Activated T-helper 17 cell treated with anti-CD3 and anti-CD28 coated beads, Interleukin-2, amount 50 U/mL, for 72 hours (primary cell): ENCODE measurements at regions not wholly inside any gene's neighbourhood (a gene's known extent, or its start where the extent isn't known, plus 50 kb on each side); places are given as distances from the start of the nearest gene placed in this dataset.
"Not testable (repeated sequence)": the region's sequence is repeated elsewhere in the genome, so short reads cannot be mapped to it uniquely, and the experiment has no call there.

Source experiments
- ATAC-seq: fragments of 150-1000 bp; cut with Tn5 transposase; replicated peaks from 2 replicates; pipeline ENCODE4 v1.10.0; 2021; ENCODE audit warnings: mild to moderate bottlenecking, moderate library complexity
- H3K27ac Mint-ChIP-seq: one replicate; pipeline ENCODE4 v1.8.0; 2022; ENCODE audit warnings: mixed read lengths
- H3K27me3 Mint-ChIP-seq: one replicate; pipeline ENCODE4 v1.8.0; 2022; ENCODE audit warnings: mixed read lengths
- H3K36me3 Mint-ChIP-seq: one replicate; pipeline ENCODE4 v1.8.0; 2022; ENCODE audit warnings: low read depth, mild to moderate bottlenecking, mixed read lengths
- H3K4me1 Mint-ChIP-seq: one replicate; pipeline ENCODE4 v1.8.0; 2022; ENCODE audit warnings: mixed read lengths
- H3K4me3 Mint-ChIP-seq: one replicate; pipeline ENCODE4 v1.8.0; 2022; ENCODE audit warnings: mild to moderate bottlenecking, mixed read lengths
- H3K9me3 Mint-ChIP-seq: one replicate; pipeline ENCODE4 v1.8.0; 2022; ENCODE audit warnings: mixed read lengths

- no peak for ATAC-seq
- H3K36me3 Mint-ChIP-seq: no peaks in the 10 kb centered on the region
- peaks cover 21% of the 10 kb centered on the region for H3K27me3 Mint-ChIP-seq
- no peak overlapping the region for H3K27ac Mint-ChIP-seq
- H3K4me3 Mint-ChIP-seq: no peak overlapping the region
- H3K9me3 Mint-ChIP-seq: no peaks in the 10 kb centered on the region
- H3K4me1 Mint-ChIP-seq: no peaks in the 10 kb centered on the region
Observed at GRCh38 chr5:154544646-154545045, 66.6 kb upstream of the HAND1 start.

DNA sequence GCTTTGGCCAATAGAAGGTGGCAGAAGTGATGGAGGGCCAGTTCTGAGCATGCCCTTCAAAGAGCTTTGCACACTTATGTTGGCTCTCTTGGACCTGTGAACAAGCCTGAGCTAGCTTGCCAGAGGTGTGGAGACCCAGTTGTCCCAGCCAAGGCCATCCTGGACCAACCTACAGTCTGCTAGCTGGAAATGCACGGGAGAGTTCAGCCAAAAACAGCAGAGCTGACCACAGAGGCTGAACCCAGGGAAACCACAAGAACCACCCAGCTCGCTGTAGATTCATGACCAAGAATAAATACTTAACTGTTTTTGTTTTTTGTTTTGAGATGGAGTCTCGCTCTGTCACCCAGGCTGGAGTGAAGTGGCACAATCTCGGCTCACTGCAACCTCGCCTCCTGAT lies 65.4 kb upstream of the HAND1 start:
- H3K4me3 Mint-ChIP-seq: no peak overlapping the region
- ATAC-seq: no peak
- H3K27me3 Mint-ChIP-seq: peaks cover 21% of the 10 kb centered on the region
- no peaks in the 10 kb centered on the region for H3K36me3 Mint-ChIP-seq
- H3K9me3 Mint-ChIP-seq: no peaks in the 10 kb centered on the region
- no peaks in the 10 kb centered on the region for H3K4me1 Mint-ChIP-seq
- H3K27ac Mint-ChIP-seq: no peak overlapping the region

GRCh38 chr5:154542581-154542980 lies 64.6 kb upstream of the HAND1 start:
- Mint-ChIP-seq H3K27ac (no peak overlapping the region), H3K4me1 (no peaks in the 10 kb centered on the region), H3K36me3 (no peaks in the 10 kb centered on the region), H3K4me3 (no peak overlapping the region), H3K27me3 (peaks cover 21% of the 10 kb centered on the region), H3K9me3 (no peaks in the 10 kb centered on the region)
- no peak for ATAC-seq

DNA sequence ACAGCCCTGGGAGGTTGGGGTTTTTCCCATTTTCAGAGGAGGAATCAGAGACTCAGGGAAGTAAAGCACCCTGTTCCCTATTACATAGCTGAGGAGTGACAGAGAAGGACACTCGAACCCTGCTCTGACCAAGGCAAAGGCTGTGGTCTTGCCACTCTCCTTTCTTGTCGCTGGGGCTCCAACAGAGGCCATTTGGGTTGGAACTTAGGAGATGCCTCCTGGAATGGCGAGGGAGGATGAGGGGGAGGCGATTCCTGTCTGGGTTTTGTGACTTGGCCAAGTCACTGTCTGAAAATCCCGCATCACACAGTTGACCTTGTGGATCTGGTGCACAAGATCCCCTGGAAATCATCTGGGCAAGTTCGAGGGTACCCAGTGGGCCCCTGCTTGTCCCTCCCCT lies 64.0 kb upstream of the HAND1 start:
- H3K4me1 Mint-ChIP-seq: no peaks in the 10 kb centered on the region
- H3K9me3 Mint-ChIP-seq: no peaks in the 10 kb centered on the region
- peaks cover 19% of the 10 kb centered on the region for H3K27me3 Mint-ChIP-seq
- no peak for ATAC-seq
- H3K4me3 Mint-ChIP-seq: no peak overlapping the region
- H3K36me3 Mint-ChIP-seq: no peaks in the 10 kb centered on the region
- no peak overlapping the region for H3K27ac Mint-ChIP-seq

GRCh38 chr5:154541553-154541952 lies 63.5 kb upstream of the HAND1 start:
- Mint-ChIP-seq H3K4me1 (no peaks in the 10 kb centered on the region), H3K4me3 (no peak overlapping the region), H3K27ac (no peak overlapping the region), H3K9me3 (no peaks in the 10 kb centered on the region), H3K36me3 (no peaks in the 10 kb centered on the region), H3K27me3 (peaks cover 14% of the 10 kb centered on the region)
- no peak for ATAC-seq

DNA sequence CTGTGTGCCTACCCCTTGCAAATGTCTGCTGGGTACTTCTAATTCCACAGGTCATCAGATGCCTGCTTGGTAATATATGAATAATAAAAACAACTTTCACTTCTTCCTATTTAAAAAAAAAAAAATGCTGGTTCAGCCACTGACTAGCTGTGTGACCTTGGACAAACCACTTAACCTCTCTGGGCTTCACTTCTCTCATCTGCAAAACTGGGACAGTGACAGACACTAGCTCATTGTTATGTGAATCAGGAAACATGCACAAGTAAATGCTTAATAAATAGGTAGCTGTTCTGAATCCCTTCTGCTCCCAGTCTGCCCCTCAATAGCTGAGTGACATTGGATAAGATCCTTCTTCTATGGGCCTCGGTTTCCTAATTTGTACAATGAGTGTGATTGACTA lies 62.6 kb upstream of the HAND1 start:
- no peak overlapping the region for H3K27ac Mint-ChIP-seq
- no peaks in the 10 kb centered on the region for H3K36me3 Mint-ChIP-seq
- peaks cover 13% of the 10 kb centered on the region for H3K27me3 Mint-ChIP-seq
- H3K9me3 Mint-ChIP-seq: no peaks in the 10 kb centered on the region
- no peak overlapping the region for H3K4me3 Mint-ChIP-seq
- no peaks in the 10 kb centered on the region for H3K4me1 Mint-ChIP-seq
- ATAC-seq: no peak

GRCh38 chr5:154538492-154538891 lies 60.5 kb upstream of the HAND1 start:
- H3K27ac Mint-ChIP-seq: no peak overlapping the region
- no peaks in the 10 kb centered on the region for H3K4me1 Mint-ChIP-seq
- no peaks in the 10 kb centered on the region for H3K9me3 Mint-ChIP-seq
- H3K36me3 Mint-ChIP-seq: no peaks in the 10 kb centered on the region
- H3K4me3 Mint-ChIP-seq: no peak overlapping the region
- ATAC-seq: no peak
- H3K27me3 Mint-ChIP-seq: peaks cover 15% of the 10 kb centered on the region

DNA sequence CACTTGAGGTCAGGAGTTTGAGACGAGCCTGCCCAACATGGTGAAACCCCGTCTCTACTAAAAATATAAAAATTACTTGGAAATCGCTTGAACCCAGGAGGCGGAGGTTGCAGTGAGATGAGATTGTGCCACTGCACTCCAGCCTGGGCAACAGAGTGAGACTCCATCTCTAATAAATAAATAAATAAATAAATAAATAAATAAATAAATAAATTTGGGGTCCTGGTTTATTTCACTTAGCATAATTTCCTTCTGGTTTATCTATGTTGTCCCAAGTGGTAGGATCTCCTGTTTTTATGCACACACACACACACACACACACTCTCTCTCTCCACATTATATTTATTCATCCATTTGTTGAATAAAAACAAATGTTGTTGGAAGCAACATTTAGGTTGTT lies 58.4 kb upstream of the HAND1 start:
- H3K4me3 Mint-ChIP-seq, ATAC-seq, H3K27ac Mint-ChIP-seq, H3K9me3 Mint-ChIP-seq, H3K36me3 Mint-ChIP-seq, H3K4me1 Mint-ChIP-seq: not testable (repeated sequence)
- H3K27me3 Mint-ChIP-seq: peaks cover 17% of the 10 kb centered on the region

DNA sequence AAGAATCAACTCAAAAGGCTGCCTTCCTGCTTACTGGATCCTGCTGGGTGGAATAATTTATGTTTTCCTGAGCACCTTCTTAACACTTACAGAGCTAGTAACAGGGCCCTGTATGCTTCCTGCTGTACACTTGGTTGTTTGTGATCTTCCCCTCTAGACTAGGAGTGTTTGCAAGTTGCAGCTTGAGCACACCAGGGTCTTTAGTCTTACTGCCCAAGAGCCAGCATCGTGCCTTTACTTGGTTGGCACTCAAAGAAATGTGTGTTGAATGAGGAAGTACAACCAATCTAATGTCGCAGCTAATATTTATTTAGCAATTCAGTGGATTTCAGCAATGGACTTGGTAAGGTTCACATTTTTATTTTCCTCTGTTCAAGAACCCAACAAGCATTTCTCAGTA lies 57.5 kb upstream of the HAND1 start:
- no peaks in the 10 kb centered on the region for H3K4me1 Mint-ChIP-seq
- no peaks in the 10 kb centered on the region for H3K36me3 Mint-ChIP-seq
- no peak for ATAC-seq
- peaks cover 20% of the 10 kb centered on the region for H3K27me3 Mint-ChIP-seq
- H3K27ac Mint-ChIP-seq: no peak overlapping the region
- H3K4me3 Mint-ChIP-seq: no peak overlapping the region
- H3K9me3 Mint-ChIP-seq: peaks cover 4% of the 10 kb centered on the region

DNA sequence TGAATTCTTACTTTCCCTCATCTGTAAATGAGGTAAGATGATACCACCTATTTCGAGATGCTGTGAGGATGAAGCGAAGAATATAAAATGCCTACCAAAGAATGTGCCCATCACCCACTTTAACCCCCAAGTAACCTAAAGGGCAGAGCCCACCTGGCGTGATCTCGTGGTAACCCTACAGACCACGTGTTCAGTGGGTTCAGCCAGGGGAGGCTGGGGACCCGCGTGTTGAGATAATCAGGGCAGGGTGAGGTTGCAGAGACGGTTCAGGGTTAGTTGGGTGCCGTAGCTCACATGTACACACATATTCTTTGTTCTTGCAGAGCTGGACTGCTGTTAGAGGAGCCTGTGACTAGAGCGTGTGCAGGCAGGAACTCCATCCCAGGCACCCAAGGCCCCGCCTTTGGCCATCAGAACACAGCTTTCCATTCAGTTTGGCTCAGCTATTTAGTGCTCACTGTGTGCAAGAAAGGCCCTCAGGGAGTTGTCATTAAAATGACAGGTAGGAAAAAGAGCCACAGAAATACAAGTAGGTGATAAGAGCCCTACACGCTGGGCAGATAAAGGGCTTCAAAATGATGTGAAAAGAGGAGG lies 56.5 kb upstream of the HAND1 start:
- Mint-ChIP-seq H3K27ac (no peak overlapping the region), H3K4me3 (no peak overlapping the region), H3K4me1 (no peaks in the 10 kb centered on the region), H3K9me3 (peaks cover 4% of the 10 kb centered on the region), H3K36me3 (no peaks in the 10 kb centered on the region), H3K27me3 (peaks cover 20% of the 10 kb centered on the region)
- ATAC-seq: no peak

- ATAC-seq: no peak
- no peak overlapping the region for H3K4me3 Mint-ChIP-seq
- peaks cover 4% of the 10 kb centered on the region for H3K9me3 Mint-ChIP-seq
- peaks cover 40% of the 10 kb centered on the region for H3K27me3 Mint-ChIP-seq
- H3K27ac Mint-ChIP-seq: no peak overlapping the region
- no peaks in the 10 kb centered on the region for H3K4me1 Mint-ChIP-seq
- no peaks in the 10 kb centered on the region for H3K36me3 Mint-ChIP-seq
Observed at GRCh38 chr5:154529282-154529681, 51.3 kb upstream of the HAND1 start.

DNA sequence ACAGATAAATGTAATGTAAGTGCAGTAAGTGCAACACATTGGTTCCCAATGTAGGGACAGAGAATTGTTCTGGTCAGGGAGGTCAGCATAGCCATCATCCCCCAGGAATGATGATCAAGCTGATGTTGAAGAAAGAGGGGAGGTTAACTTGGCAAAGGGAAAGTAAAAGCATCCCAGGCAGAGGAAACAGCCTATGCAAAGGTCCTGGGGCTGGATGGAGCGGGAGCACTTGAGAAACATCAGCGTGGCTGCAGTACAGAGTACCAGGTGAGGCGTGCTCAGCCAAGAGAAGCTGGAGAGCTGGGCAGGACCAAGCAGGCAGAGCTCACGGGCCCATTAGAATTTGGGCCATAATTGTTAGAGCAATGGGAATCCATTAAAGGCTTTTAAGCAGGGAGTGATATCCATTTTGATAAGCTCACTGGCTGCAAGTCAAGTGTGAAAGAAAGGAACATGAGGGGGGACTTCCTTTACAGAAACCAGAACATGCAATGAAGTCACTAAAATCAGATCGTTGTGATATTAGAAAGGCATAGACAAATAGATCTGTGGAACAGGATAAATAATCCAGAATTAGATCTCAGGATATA lies 50.1 kb upstream of the HAND1 start:
- H3K27ac Mint-ChIP-seq: no peak overlapping the region
- peaks cover 2% of the 10 kb centered on the region for H3K9me3 Mint-ChIP-seq
- no peaks in the 10 kb centered on the region for H3K4me1 Mint-ChIP-seq
- no peaks in the 10 kb centered on the region for H3K36me3 Mint-ChIP-seq
- peaks cover 36% of the 10 kb centered on the region for H3K27me3 Mint-ChIP-seq
- no peak for ATAC-seq
- H3K4me3 Mint-ChIP-seq: no peak overlapping the region
